GM12878 (cell line): ENCODE measurements at regions not wholly inside any gene's neighbourhood (a gene's known extent, or its start where the extent isn't known, plus 50 kb on each side); places are given as distances from the start of the nearest gene placed in this dataset.

Experiments used
- ATAC-seq: fragments of 200-7000 bp; cut with Tn5 transposase; 3 replicates; pipeline ENCODE4 v1.9.1; 2020; ENCODE audit warnings: mild to moderate bottlenecking, moderate library complexity
- BruUV-seq: library from RNA; stranded (reverse); fragments of 400-500 nt; replicated peaks from 2 replicates; lab custom pipeline; 2021; lab: Mats Ljungman, UMichigan
- CTCF ChIA-PET: fragments of 300-600 bp; sonication (Branson Sonifier 250); formaldehyde crosslinking; extraction: SDS; loops from one replicate; lab custom pipeline; 2021; ENCODE audit warnings: inconsistent platforms; lab: Yijun Ruan, JAX
- POLR2A ChIA-PET: fragments of 350-600 bp; formaldehyde crosslinking; extraction: SDS; loops from one replicate; lab custom pipeline; 2021; ENCODE audit warnings: inconsistent platforms; lab: Charles Lee
- RAD21 ChIA-PET: fragments of 300-600 bp; sonication (Branson Sonifier 250); formaldehyde crosslinking; loops from one replicate; lab custom pipeline; 2023; ENCODE audit warnings: antibody characterized with exemption; ENCODE audit not compliant: unreplicated experiment; lab: Charles Lee
- SMC1A ChIA-PET: fragments of 300-600 bp; sonication (Branson Sonifier 250); formaldehyde crosslinking; loops from one replicate; lab custom pipeline; 2023; ENCODE audit not compliant: unreplicated experiment, uncharacterized antibody; lab: Charles Lee
- DNase-seq: peaks from one replicate; pipeline ENCODE4 v3.0.0-alpha.2; 2011; ENCODE audit warnings: low read depth, low spot score
- FAIRE-seq: peaks from 3 replicates; lab custom pipeline; 2011; peaks lifted over from hg19 to GRCh38; lab: Jason Lieb, UNC
- H2AFZ ChIP-seq: 2 replicates; pipeline ENCODE4 v1.6.0; 2011; ENCODE audit warnings: low read depth, low read length, control low read depth; ENCODE audit not compliant: control insufficient read depth
- H3K27ac ChIP-seq: 2 replicates; pipeline ENCODE4 v1.5.1; 2011; ENCODE audit warnings: control low read depth; ENCODE audit not compliant: control insufficient read depth, insufficient read depth
- H3K27me3 ChIP-seq, 2 experiments: replicated peaks in 1 of 2; 2 replicates each; pipeline versions ENCODE4 v1.6.0 to v1.6.1; 2011; ENCODE audit warnings: low read length in 1 of 2; ENCODE audit not compliant: control insufficient read depth in 2 of 2, insufficient read depth in 2 of 2
- H3K36me3 ChIP-seq, 2 experiments: 2 replicates each; pipeline ENCODE4 v1.5.1; 2011; ENCODE audit warnings: low read length in 1 of 2; ENCODE audit not compliant: control insufficient read depth in 2 of 2, insufficient read depth in 2 of 2
- H3K4me1 ChIP-seq: 2 replicates; pipeline ENCODE4 v1.6.1; 2011; ENCODE audit warnings: mild to moderate bottlenecking, low read length, moderate library complexity, mixed read lengths; ENCODE audit not compliant: control insufficient read depth, insufficient read depth
- H3K4me2 ChIP-seq: 2 replicates; pipeline ENCODE4 v1.6.0; 2011; ENCODE audit warnings: control low read depth; ENCODE audit not compliant: control insufficient read depth, insufficient read depth
- H3K4me3 ChIP-seq: fragments of 200-600 bp; sonication (generic); 2 replicates; pipeline ENCODE4 v1.5.1; 2016
- H3K79me2 ChIP-seq: 2 replicates; pipeline ENCODE4 v1.6.0; 2011; ENCODE audit warnings: low read length; ENCODE audit not compliant: control insufficient read depth, insufficient read depth
- H3K9ac ChIP-seq: 2 replicates; pipeline ENCODE4 v1.8.0; 2011; ENCODE audit warnings: low read length, control low read depth, mixed read lengths; ENCODE audit not compliant: control insufficient read depth, insufficient read depth
- H3K9me3 ChIP-seq: replicated peaks from 3 replicates; pipeline ENCODE4 v1.5.1; 2011; ENCODE audit warnings: mild to moderate bottlenecking, low read length; ENCODE audit not compliant: control insufficient read depth, insufficient read depth
- H4K20me1 ChIP-seq: 2 replicates; pipeline ENCODE4 v1.6.0; 2011; ENCODE audit not compliant: control insufficient read depth, insufficient read depth
- BCLAF1 ChIP-seq: fragments of 450-650 bp; IDR thresholded peaks from 2 replicates; pipeline ENCODE4 v1.6.1; 2017; ENCODE audit warnings: antibody characterized with exemption, mild to moderate bottlenecking, moderate library complexity
- BHLHE40 ChIP-seq, 2 experiments: fragments of 450-650 bp in 1 of 2; IDR thresholded peaks; 2 replicates each; pipeline ENCODE4 v1.6.1; 2011 to 2017; ENCODE audit warnings: low read depth in 2 of 2, borderline replicate concordance in 1 of 2, improper control_type of control experiment in 1 of 2, low read length in 1 of 2, mild to moderate bottlenecking in 1 of 2
- E2F4 ChIP-seq: IDR thresholded peaks from 2 replicates; pipeline ENCODE4 v1.6.1; 2012; ENCODE audit warnings: low read depth, low read length, improper control_type of control experiment
- GATAD2B ChIP-seq: fragments of 450-650 bp; conservative IDR thresholded peaks from 2 replicates; pipeline ENCODE4 v1.6.1; 2017; ENCODE audit warnings: low read depth, mild to moderate bottlenecking, moderate library complexity
- JUND ChIP-seq: IDR thresholded peaks from 2 replicates; pipeline ENCODE4 v1.6.1; 2012; ENCODE audit warnings: low read depth, mild to moderate bottlenecking, low read length, improper control_type of control experiment, moderate library complexity
- MTA2 ChIP-seq: fragments of 450-650 bp; IDR thresholded peaks from 2 replicates; pipeline ENCODE4 v1.6.1; 2016; ENCODE audit warnings: low read depth, mild to moderate bottlenecking, moderate library complexity
- SIN3A ChIP-seq: IDR thresholded peaks from 2 replicates; pipeline ENCODE4 v1.6.1; 2012; ENCODE audit warnings: low read depth, low read length, improper control_type of control experiment
- SMC3 ChIP-seq: IDR thresholded peaks from 2 replicates; pipeline ENCODE4 v1.6.1; 2011; ENCODE audit warnings: low read length, improper control_type of control experiment, borderline replicate concordance
- SUZ12 ChIP-seq: fragments of 200-600 bp; sonication (generic); IDR thresholded peaks from one replicate; pipeline ENCODE4 v1.6.1; 2018; ENCODE audit warnings: antibody characterized with exemption, mild to moderate bottlenecking; ENCODE audit not compliant: unreplicated experiment
- TBL1XR1 ChIP-seq: IDR thresholded peaks from 2 replicates; pipeline ENCODE4 v1.6.1; 2012; ENCODE audit warnings: low read depth, low read length, improper control_type of control experiment
- YBX1 ChIP-seq: fragments of 450-650 bp; IDR thresholded peaks from 2 replicates; pipeline ENCODE4 v1.6.1; 2016; ENCODE audit warnings: antibody characterized with exemption
- whole genome bisulfite sequencing: methylation state at CpG from one replicate; pipeline ENCODE4 v1.1.6; 2016; ENCODE audit warnings: low lambda C conversion rate; ENCODE audit not compliant: insufficient replicate concordance, insufficient coverage; ENCODE audit errors: missing lambda C conversion rate; 5-methylcytosine and 5-hydroxymethylcytosine counted together
- in situ Hi-C: fragments of 300-500 bp; cut with MboI; formaldehyde crosslinking; loops from 9 replicates; pipeline ENCODE4 v1.14.3; 2018; ENCODE audit warnings: mixed read lengths
- intact Hi-C: fragments of 100-400 bp; cut with micrococcal nuclease; formaldehyde crosslinking; loops from one replicate; pipeline ENCODE4 v1.14.2; 2022; ENCODE audit not compliant: unreplicated experiment

GRCh38 chr13:110807546-110807945, 94.0 kb downstream of the ING1 start:
- ChIA-PET SMC1A (interaction anchor here (1.3 kb wide), 1 partner anchor 10 kb away, joined by 4 read pairs; no protein-coding TSS in a partner anchor), CTCF (interaction anchor here (0.7 to 1.3 kb wide), 2 partner anchors 11 to 78 kb away, joined by 4 to 5 read pairs; no protein-coding TSS in a partner anchor), RAD21 (no interaction called here), POLR2A (interaction anchor here (0.7 kb wide), 1 partner anchor 587 kb away, joined by 3 read pairs; no protein-coding TSS in a partner anchor)
- Histone ChIP-seq H3K36me3 (no peaks in the 10 kb centered on the region), H3K4me3 (no peak overlapping the region), H2AFZ (no peak overlapping the region), H3K27ac (no peak overlapping the region), H3K79me2 (no peaks in the 10 kb centered on the region), H3K9ac (no peak overlapping the region), H3K9me3 (no peaks in the 10 kb centered on the region), H3K4me2 (no peak overlapping the region), H3K27me3 (peaks cover 0 to 3% of the 10 kb centered on the region in 2 experiments; a peak in 1 of 4 replicates), H3K4me1 (no peaks in the 10 kb centered on the region), H4K20me1 (no peaks in the 10 kb centered on the region)
- FAIRE-seq = no peak
- WGBS = 100% methylated on average over 1 of the region's 1 CpG
- ATAC-seq = no peak
- DNase-seq = no peak
- BruUV-seq = no TSS peak
- intact Hi-C loops = no loop called here
- in situ Hi-C loops = no loop called here
- no peak for TF ChIP-seq MTA2

- H3K4me1 ChIP-seq = no peaks in the 10 kb centered on the region
- CTCF ChIA-PET = interaction anchor here (1.3 kb wide), 2 partner anchors 78 to 168 kb away, joined by 3 to 5 read pairs; no protein-coding TSS in a partner anchor
- SMC1A ChIA-PET = no interaction called here
- FAIRE-seq (no peak), ATAC-seq (no peak), DNase-seq (no peak)
- H3K27ac ChIP-seq = no peak overlapping the region
- RAD21 ChIA-PET = no interaction called here
- intact Hi-C loops = no loop called here
- H3K9ac ChIP-seq = no peak overlapping the region
- no peak for TF ChIP-seq BHLHE40 (IDR thresholded peaks at IDR 0.05; ENCODE audit: borderline replicate concordance in 1 of 2, low read depth in 2 of 2, low read length in 1 of 2)
- TF ChIP-seq SUZ12 = no peak
- no peak for TF ChIP-seq E2F4
- no peak for TF ChIP-seq SIN3A
- TF ChIP-seq BCLAF1 = no peak
- no peak for TF ChIP-seq GATAD2B
- TF ChIP-seq YBX1 = no peak
- no peak for TF ChIP-seq SMC3
- no peak for TF ChIP-seq TBL1XR1
- no peak for TF ChIP-seq JUND
- H3K4me2 ChIP-seq = no peak overlapping the region
- BruUV-seq = no TSS peak
- H3K4me3 ChIP-seq = no peak overlapping the region
- no peaks in the 10 kb centered on the region for H3K79me2 ChIP-seq
- H3K36me3 ChIP-seq = no peaks in the 10 kb centered on the region
- POLR2A ChIA-PET = interaction anchor here (0.7 kb wide), 2 partner anchors 93 to 587 kb away, joined by 3 read pairs; no protein-coding TSS in a partner anchor
- in situ Hi-C loops = no loop called here
- H4K20me1 ChIP-seq = no peaks in the 10 kb centered on the region
- H2AFZ ChIP-seq = no peak overlapping the region
- peaks cover 0 to 3% of the 10 kb centered on the region in 2 experiments; a peak in 1 of 4 replicates for H3K27me3 ChIP-seq
- 16% methylated on average over 4 of the region's 4 CpGs for WGBS
- no peaks in the 10 kb centered on the region for H3K9me3 ChIP-seq
Observed at GRCh38 chr13:110808138-110808537, 94.6 kb downstream of the ING1 start.
